OCI-LY3 (cell line): ENCODE measurements at regions not wholly inside any gene's neighbourhood (a gene's known extent, or its start where the extent isn't known, plus 50 kb on each side); places are given as distances from the start of the nearest gene placed in this dataset.

Experiments used
- H2AFZ ChIP-seq: fragments of 200-600, 300-600 bp; shearing (Covaris generic); 2 replicates; pipeline ENCODE4 v1.6.0; 2014; ENCODE audit warnings: antibody characterized with exemption, low read depth, low read length
- H3K27ac ChIP-seq: fragments of 200-600, 300-600 bp; sonication (generic); 2 replicates; pipeline ENCODE4 v1.5.1; 2014; ENCODE audit warnings: mild to moderate bottlenecking, low read length, moderate library complexity, mixed read lengths
- H3K27me3 ChIP-seq: fragments of 200-600, 300-600 bp; sonication (generic); 2 replicates; pipeline ENCODE4 v1.6.1; 2014; ENCODE audit warnings: low read depth, low read length, mixed read lengths
- H3K36me3 ChIP-seq: fragments of 200-600, 300-600 bp; sonication (generic); replicated peaks from 2 replicates; pipeline ENCODE3; 2014; ENCODE audit warnings: low read depth, low read length, mixed read lengths
- H3K4me1 ChIP-seq: fragments of 300-600, 200-600 bp; sonication (generic); 2 replicates; pipeline ENCODE4 v1.6.1; 2014; ENCODE audit warnings: low read length, mixed read lengths
- H3K4me2 ChIP-seq: fragments of 200-600, 300-600 bp; sonication (generic); 2 replicates; pipeline ENCODE4 v1.6.1; 2014; ENCODE audit warnings: low read length, mixed read lengths
- H3K4me3 ChIP-seq: fragments of 300-600, 200-600 bp; sonication (generic); 2 replicates; pipeline ENCODE4 v1.5.1; 2014; ENCODE audit warnings: antibody characterized with exemption, mild to moderate bottlenecking, low read length, moderate library complexity
- H3K79me2 ChIP-seq: fragments of 300-600, 200-600 bp; shearing (Covaris generic); 2 replicates; pipeline ENCODE4 v1.6.1; 2014; ENCODE audit warnings: mild to moderate bottlenecking, low read length, mixed read lengths
- H3K9ac ChIP-seq: fragments of 300-600, 200-600 bp; shearing (Covaris generic); 2 replicates; pipeline ENCODE4 v1.6.0; 2014; ENCODE audit warnings: mild to moderate bottlenecking, low read length, moderate library complexity
- H3K9me3 ChIP-seq: fragments of 200-600, 300-600 bp; shearing (Covaris generic); 2 replicates; pipeline ENCODE4 v1.6.1; 2014; ENCODE audit warnings: low read length, mixed read lengths; ENCODE audit not compliant: insufficient read depth
- H4K20me1 ChIP-seq: fragments of 200-600, 300-600 bp; sonication (generic); 2 replicates; pipeline ENCODE4 v1.6.1; 2016; ENCODE audit warnings: low read length, mixed read lengths; ENCODE audit not compliant: insufficient read depth
- EZH2phosphoT487 ChIP-seq: fragments of 200-600 bp; shearing (Covaris generic); IDR thresholded peaks from 2 replicates; pipeline ENCODE4 v1.6.1; 2018; ENCODE audit warnings: antibody characterized with exemption, mixed run types, low read depth
- TF ChIP-seq, protein P1 (sequence below): fragments of 200-600, 300-600 bp; sonication (generic); IDR thresholded peaks from 2 replicates; pipeline ENCODE4 v1.5.1; 2014; ENCODE audit warnings: antibody characterized with exemption, low read length, low read depth

DNA sequence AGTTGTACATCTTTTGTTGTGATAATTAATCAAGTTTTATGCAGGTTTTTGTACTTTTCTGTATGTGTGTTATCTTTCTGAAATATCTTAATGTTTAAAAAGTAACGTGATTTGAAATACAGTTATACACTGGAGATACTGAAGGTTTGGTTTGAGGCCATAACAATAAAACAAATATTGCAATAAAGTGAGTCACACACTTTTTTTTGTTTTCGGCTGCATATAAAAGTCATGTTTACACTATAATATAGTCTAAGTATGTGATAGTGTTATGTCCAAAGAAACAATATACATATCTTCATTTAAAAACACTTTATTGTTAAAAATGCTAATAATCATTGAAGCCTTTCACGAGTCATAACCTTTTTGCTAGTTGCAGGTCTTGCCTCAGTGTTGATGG is 473.1 kb upstream of the GJE1 start:
- Histone ChIP-seq H3K4me1 (no peaks in the 10 kb centered on the region), H3K27me3 (no peaks in the 10 kb centered on the region), H4K20me1 (no peaks in the 10 kb centered on the region), H3K36me3 (no peaks in the 10 kb centered on the region), H3K4me2 (no peak overlapping the region), H3K27ac (no peak overlapping the region), H2AFZ (no peak overlapping the region), H3K4me3 (no peak overlapping the region), H3K9me3 (no peaks in the 10 kb centered on the region), H3K79me2 (no peaks in the 10 kb centered on the region), H3K9ac (no peak overlapping the region)
- TF ChIP-seq, protein P1, sequence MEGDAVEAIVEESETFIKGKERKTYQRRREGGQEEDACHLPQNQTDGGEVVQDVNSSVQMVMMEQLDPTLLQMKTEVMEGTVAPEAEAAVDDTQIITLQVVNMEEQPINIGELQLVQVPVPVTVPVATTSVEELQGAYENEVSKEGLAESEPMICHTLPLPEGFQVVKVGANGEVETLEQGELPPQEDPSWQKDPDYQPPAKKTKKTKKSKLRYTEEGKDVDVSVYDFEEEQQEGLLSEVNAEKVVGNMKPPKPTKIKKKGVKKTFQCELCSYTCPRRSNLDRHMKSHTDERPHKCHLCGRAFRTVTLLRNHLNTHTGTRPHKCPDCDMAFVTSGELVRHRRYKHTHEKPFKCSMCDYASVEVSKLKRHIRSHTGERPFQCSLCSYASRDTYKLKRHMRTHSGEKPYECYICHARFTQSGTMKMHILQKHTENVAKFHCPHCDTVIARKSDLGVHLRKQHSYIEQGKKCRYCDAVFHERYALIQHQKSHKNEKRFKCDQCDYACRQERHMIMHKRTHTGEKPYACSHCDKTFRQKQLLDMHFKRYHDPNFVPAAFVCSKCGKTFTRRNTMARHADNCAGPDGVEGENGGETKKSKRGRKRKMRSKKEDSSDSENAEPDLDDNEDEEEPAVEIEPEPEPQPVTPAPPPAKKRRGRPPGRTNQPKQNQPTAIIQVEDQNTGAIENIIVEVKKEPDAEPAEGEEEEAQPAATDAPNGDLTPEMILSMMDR, result no peak
- TF ChIP-seq EZH2phosphoT487, result no peak

DNA sequence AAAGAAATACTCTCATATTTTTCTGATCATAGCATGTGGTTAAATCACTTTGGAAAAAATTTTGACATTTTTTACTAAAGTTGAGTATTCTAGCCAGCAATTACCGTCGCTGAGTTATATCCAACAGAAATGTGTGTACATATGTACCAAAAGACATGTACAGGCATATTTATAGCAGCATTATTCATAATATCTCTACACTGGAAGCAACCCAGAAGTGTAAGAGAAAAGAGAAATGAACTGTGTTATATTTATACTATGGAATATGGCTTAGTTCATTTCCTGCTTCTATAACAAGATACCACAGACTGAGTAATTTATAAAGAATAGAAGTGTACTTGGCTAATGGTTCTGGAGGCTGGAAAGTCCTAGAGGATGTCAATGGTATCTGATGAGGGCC is 474.0 kb upstream of the GJE1 start:
- no peak overlapping the region for H3K27ac ChIP-seq
- H3K9me3 ChIP-seq, result no peaks in the 10 kb centered on the region
- no peaks in the 10 kb centered on the region for H4K20me1 ChIP-seq
- no peak overlapping the region for H3K9ac ChIP-seq
- no peak overlapping the region for H3K4me3 ChIP-seq
- H3K4me1 ChIP-seq, result no peaks in the 10 kb centered on the region
- no peaks in the 10 kb centered on the region for H3K36me3 ChIP-seq
- H3K27me3 ChIP-seq, result no peaks in the 10 kb centered on the region
- H3K79me2 ChIP-seq, result no peaks in the 10 kb centered on the region
- TF ChIP-seq EZH2phosphoT487, result no peak
- TF ChIP-seq, protein P1, result no peak
- no peak overlapping the region for H3K4me2 ChIP-seq
- H2AFZ ChIP-seq, result no peak overlapping the region

DNA sequence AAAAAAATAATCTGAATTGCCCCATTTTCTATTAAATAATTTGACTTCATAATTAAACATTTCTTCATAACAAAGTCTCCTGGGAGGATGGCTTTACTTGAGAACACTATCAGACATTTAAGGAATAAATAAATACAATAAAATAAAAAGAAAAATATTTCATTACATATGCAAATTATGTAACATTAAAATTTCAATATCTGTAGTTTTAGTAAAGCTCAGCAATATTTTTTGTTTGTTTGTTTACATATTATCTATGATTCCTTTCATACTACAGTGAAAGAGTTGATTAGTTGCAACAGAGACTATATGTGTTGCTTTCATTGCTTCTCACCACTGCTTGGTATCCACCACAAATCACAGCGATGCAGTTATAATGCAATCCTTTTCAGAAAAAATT is 474.9 kb upstream of the GJE1 start:
- H3K9ac ChIP-seq, result no peak overlapping the region
- H3K79me2 ChIP-seq, result no peaks in the 10 kb centered on the region
- no peaks in the 10 kb centered on the region for H4K20me1 ChIP-seq
- no peak overlapping the region for H3K27ac ChIP-seq
- no peaks in the 10 kb centered on the region for H3K4me1 ChIP-seq
- H3K4me3 ChIP-seq, result no peak overlapping the region
- H2AFZ ChIP-seq, result no peak overlapping the region
- H3K36me3 ChIP-seq, result no peaks in the 10 kb centered on the region
- no peaks in the 10 kb centered on the region for H3K9me3 ChIP-seq
- H3K27me3 ChIP-seq, result no peaks in the 10 kb centered on the region
- H3K4me2 ChIP-seq, result no peak overlapping the region
- no peak for TF ChIP-seq EZH2phosphoT487
- TF ChIP-seq, protein P1, result no peak

DNA sequence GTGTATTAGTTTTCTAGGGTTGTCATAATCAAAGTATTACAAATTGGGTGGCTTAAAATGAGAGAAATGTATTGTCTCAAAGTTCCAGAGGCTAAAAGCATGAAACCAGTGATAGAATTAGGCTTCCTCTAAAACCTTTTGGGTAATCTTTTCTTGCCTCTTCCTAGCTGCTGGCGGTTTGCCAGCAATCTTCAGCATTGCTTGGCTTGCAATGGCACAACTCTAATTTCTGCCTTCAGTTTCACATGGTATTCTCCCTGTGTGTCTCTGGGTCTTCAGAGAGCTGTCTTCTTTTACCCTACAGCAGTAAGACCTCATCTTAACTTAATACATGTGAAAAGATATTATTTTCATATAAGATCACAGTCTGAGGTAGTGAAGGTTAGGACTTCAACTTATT is 479.1 kb upstream of the GJE1 start:
- no peak overlapping the region for H2AFZ ChIP-seq
- H3K9me3 ChIP-seq, result no peaks in the 10 kb centered on the region
- H3K4me3 ChIP-seq, result no peak overlapping the region
- no peaks in the 10 kb centered on the region for H3K4me1 ChIP-seq
- H3K9ac ChIP-seq, result no peak overlapping the region
- no peaks in the 10 kb centered on the region for H4K20me1 ChIP-seq
- no peaks in the 10 kb centered on the region for H3K36me3 ChIP-seq
- TF ChIP-seq, protein P1, result no peak
- TF ChIP-seq EZH2phosphoT487, result no peak
- H3K27me3 ChIP-seq, result no peaks in the 10 kb centered on the region
- no peak overlapping the region for H3K4me2 ChIP-seq
- H3K79me2 ChIP-seq, result no peaks in the 10 kb centered on the region
- no peak overlapping the region for H3K27ac ChIP-seq
